ENCODE measurements at regions not wholly inside any gene's neighbourhood (a gene's known extent, or its start where the extent isn't known, plus 50 kb on each side); places are given as distances from the start of the nearest gene placed in this dataset.

- peaks cover 4% of the 10 kb centered on the region for H3K9me3 Mint-ChIP-seq
- H3K36me3 Mint-ChIP-seq: no peaks in the 10 kb centered on the region
- H3K4me3 Mint-ChIP-seq: no peak overlapping the region
- ATAC-seq: no peak
- H3K4me1 Mint-ChIP-seq: no peaks in the 10 kb centered on the region
- no peaks in the 10 kb centered on the region for H3K27me3 Mint-ChIP-seq
- no peak overlapping the region for H3K27ac Mint-ChIP-seq
Measured at GRCh38 chr20:24331939-24332338, 137.5 kb upstream of the SYNDIG1 start.

- Mint-ChIP-seq H3K27me3 (no peaks in the 10 kb centered on the region), H3K4me3 (no peak overlapping the region), H3K9me3 (no peaks in the 10 kb centered on the region), H3K4me1 (no peaks in the 10 kb centered on the region), H3K27ac (no peak overlapping the region), H3K36me3 (no peaks in the 10 kb centered on the region)
- no peak for ATAC-seq
Measured at GRCh38 chr20:24328901-24329300, 140.5 kb upstream of the SYNDIG1 start.

DNA sequence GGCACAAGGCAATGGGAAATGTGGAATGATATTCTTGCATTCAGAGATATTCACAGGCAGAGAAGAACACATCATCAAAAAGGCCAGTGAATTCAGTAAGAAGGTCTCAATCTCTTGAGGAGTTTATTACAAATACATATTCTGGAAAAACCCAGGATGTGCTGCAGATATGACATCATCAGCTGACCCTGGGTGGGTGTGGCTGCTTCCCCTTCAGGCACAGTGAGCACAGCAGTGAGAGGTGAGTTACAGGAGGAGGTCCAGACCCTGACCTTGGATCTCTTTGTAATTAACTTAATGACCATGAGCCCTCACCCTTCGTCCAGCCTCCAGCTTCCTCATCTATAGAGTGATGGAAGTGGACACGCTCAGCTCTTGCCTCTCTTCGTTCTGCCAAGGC, 147.5 kb upstream of the SYNDIG1 start:
- Mint-ChIP-seq H3K4me1 (no peaks in the 10 kb centered on the region), H3K27me3 (no peaks in the 10 kb centered on the region), H3K27ac (no peak overlapping the region), H3K36me3 (no peaks in the 10 kb centered on the region), H3K9me3 (no peaks in the 10 kb centered on the region), H3K4me3 (no peak overlapping the region)
- no peak for ATAC-seq

DNA sequence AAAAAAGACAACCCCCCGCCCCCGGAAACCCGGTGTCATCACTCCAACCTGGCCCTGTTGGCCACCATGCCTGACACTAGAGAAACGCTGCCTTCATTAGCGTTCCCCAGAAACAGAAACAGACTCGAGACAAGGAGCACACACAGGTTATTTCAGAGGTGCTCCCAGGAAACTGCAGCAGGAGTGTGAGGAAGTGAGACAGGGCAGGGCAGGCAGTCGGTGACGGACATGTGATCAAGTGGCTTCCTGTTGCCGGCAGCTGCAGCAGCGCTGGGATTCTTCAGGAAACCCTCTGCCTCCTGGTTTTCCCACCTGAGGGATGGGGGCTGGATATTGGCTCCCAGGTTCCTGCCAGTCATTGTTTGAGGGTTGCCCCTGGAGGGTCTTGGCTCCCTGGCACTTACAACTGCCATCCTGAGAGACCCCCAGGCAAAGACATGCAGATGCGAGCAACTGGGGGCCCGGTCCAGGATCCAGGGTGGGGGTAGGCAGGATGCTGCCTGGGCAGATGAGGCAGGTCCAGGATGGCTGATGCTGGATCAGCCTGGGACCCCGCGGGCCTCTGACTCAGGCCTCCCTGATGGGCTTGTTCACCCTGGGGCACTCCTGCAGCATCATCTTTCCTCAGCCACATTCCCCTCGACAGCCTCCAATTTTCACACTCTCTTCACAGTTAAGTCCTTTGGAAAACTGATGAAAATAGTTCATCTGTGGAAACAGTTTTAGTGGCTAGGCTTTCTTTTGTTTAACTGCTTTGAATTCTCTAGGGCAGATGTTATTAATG, 150.7 kb upstream of the SYNDIG1 start:
- H3K27me3 Mint-ChIP-seq: no peaks in the 10 kb centered on the region
- no peak for ATAC-seq
- no peaks in the 10 kb centered on the region for H3K4me1 Mint-ChIP-seq
- no peaks in the 10 kb centered on the region for H3K36me3 Mint-ChIP-seq
- H3K27ac Mint-ChIP-seq: no peak overlapping the region
- no peak overlapping the region for H3K4me3 Mint-ChIP-seq
- H3K9me3 Mint-ChIP-seq: no peaks in the 10 kb centered on the region

DNA sequence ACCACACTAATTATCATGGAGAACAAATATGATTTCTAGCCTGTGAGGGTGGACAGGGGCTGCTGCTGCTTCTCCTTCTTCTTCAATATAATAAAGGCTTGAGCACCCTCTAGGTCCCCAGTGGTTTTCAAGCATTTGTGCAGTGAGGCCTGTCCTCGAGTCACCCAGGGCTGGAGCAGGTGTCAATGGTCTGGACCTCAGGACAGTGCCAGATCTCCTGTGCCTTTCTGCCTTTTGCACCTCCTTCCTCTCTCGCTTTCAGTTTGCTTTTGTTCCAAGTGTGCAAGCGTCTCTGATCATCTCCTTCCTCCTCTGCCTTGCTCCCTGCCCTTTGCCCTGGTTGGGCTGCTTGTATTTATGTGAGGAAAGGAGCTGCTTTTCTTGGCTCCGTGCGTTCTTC, 152.2 kb upstream of the SYNDIG1 start:
- Mint-ChIP-seq H3K27ac (no peak overlapping the region), H3K4me3 (no peak overlapping the region), H3K27me3 (no peaks in the 10 kb centered on the region), H3K36me3 (no peaks in the 10 kb centered on the region), H3K9me3 (no peaks in the 10 kb centered on the region), H3K4me1 (no peaks in the 10 kb centered on the region)
- peak; percentile 32 for ATAC-seq

- no peak overlapping the region for H3K27ac Mint-ChIP-seq
- ATAC-seq: no peak
- H3K27me3 Mint-ChIP-seq: no peaks in the 10 kb centered on the region
- H3K36me3 Mint-ChIP-seq: no peaks in the 10 kb centered on the region
- no peaks in the 10 kb centered on the region for H3K4me1 Mint-ChIP-seq
- H3K4me3 Mint-ChIP-seq: no peak overlapping the region
- no peaks in the 10 kb centered on the region for H3K9me3 Mint-ChIP-seq
Measured at GRCh38 chr20:24316731-24317130, 152.7 kb upstream of the SYNDIG1 start.

DNA sequence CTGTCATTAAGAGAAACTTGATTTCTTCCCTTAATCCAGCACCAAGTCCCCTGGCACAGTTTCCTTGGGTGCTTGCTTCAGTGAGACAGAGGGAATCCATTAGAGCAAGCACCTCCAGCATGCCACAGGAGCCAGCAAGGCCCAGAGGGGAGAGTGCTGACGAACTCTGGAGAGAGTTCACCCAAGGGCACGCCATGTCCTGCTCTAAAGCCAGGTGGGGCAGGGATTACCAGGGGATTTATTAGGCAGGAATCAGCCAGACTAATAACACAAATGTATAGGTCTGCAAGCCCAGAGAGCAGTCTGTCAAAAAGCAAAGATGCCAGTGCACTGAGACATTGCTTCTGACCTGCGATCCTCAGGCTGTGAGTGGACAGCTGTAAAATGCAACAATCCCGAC, 155.4 kb upstream of the SYNDIG1 start:
- Mint-ChIP-seq H3K36me3 (no peaks in the 10 kb centered on the region), H3K27ac (no peak overlapping the region), H3K27me3 (no peaks in the 10 kb centered on the region), H3K4me1 (no peaks in the 10 kb centered on the region), H3K9me3 (no peaks in the 10 kb centered on the region), H3K4me3 (no peak overlapping the region)
- peak; percentile 17 for ATAC-seq

DNA sequence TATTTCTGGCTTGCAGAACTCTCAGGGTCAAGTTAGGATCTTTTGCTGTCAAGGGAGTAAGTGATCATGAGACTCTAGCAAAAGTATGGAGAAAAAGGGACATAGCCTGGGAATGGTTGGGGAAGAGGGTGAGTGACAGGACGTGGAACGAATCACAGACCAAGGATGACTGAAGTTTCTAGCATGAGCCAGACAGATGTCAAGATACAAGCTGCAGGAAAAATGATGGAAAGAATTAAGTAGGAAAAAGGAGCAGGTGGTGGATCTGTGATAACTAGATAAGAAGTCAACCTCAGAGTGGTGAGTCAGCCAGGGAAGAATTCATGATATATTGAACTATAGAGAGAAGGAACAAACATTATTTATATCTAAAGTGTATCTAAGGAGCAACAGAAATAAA, 159.8 kb upstream of the SYNDIG1 start:
- Mint-ChIP-seq H3K9me3 (no peaks in the 10 kb centered on the region), H3K36me3 (no peaks in the 10 kb centered on the region), H3K27me3 (no peaks in the 10 kb centered on the region), H3K27ac (no peak overlapping the region), H3K4me1 (no peaks in the 10 kb centered on the region), H3K4me3 (no peak overlapping the region)
- ATAC-seq: no peak

DNA sequence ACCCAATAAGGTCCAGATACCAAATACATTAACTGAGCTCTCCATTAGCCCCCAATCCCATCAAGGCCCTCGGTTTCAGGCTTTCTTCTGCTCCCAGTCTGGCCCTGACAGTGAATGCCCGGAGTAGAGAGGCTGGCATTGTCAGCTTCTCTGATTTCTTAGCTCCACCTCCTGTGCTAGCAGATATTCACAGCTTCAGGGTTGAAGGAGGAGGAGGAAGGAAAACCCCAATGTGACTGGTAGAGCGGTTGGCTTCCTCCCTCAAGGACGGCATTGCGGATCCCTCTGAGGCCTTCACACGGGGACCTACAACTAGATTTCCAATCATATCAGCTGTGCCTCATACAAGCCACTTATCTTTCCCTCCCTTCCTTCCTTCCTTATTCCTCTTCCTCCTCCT, 164.1 kb upstream of the SYNDIG1 start:
- Mint-ChIP-seq H3K9me3 (no peaks in the 10 kb centered on the region), H3K4me3 (no peak overlapping the region), H3K4me1 (no peaks in the 10 kb centered on the region), H3K27ac (no peak overlapping the region), H3K27me3 (no peaks in the 10 kb centered on the region), H3K36me3 (no peaks in the 10 kb centered on the region)
- no peak for ATAC-seq

DNA sequence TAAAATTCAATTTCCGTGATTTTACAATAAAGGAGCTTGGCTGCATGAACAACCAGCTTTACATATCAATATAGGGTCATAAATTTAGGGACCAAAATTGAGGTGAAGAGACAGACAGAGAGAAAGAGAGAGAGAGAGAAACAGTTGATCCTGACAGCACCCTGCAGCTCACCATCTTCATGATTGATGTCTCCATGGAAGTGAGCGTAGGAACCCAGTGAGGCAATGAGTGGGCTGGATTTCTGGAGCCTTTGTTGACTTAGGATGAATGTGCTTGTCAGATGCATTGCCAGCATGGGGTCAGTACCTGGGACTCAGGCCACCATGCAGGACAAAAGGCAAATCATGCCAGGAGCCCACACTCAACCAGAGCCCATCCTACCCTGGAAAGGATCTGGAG, 165.1 kb upstream of the SYNDIG1 start:
- Mint-ChIP-seq H3K27ac (no peak overlapping the region), H3K4me3 (no peak overlapping the region), H3K36me3 (no peaks in the 10 kb centered on the region), H3K9me3 (no peaks in the 10 kb centered on the region), H3K4me1 (no peaks in the 10 kb centered on the region), H3K27me3 (no peaks in the 10 kb centered on the region)
- ATAC-seq: no peak

DNA sequence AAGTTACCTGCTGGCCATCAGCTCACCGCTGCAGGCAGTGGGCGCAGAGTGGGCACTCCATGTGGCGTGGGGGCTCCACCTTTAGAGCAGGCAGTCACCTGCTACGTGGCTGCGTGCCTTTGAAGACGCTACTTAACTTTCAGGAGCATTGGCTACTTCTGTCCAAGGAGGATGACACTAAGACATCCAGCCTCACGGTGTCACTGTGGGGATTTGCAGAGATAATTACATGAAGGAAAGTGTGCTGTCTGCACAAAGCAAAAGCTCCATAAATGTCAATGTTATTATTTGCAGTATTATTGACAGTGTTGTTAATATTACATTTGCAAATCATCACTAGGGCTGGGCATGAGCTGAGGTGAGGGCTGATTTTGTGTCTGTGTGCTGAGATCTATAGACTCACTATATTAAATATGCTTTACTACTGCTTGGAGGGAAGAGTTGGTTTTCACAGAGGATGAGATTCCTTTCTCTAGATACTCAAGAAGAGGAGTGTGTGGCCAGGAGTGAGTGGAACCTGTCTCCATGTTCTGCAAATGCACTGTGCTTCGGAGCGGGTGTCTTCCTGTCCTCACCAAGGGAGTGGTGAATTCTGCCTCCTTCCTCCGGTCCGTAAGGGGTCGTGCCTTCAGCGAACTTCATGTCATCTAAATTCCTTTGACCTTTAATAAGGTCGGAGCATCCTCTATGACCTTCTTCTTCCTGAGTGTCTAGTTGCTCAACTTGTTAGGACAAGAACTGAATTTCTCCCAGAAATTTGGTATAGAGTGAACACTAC, 165.8 kb upstream of the SYNDIG1 start:
- no peaks in the 10 kb centered on the region for H3K9me3 Mint-ChIP-seq
- no peak overlapping the region for H3K27ac Mint-ChIP-seq
- H3K36me3 Mint-ChIP-seq: no peaks in the 10 kb centered on the region
- H3K27me3 Mint-ChIP-seq: no peaks in the 10 kb centered on the region
- no peak for ATAC-seq
- no peak overlapping the region for H3K4me3 Mint-ChIP-seq
- no peaks in the 10 kb centered on the region for H3K4me1 Mint-ChIP-seq

GRCh38 chr20:24297993-24298392, 171.4 kb upstream of the SYNDIG1 start:
- Mint-ChIP-seq H3K4me3 (no peak overlapping the region), H3K27ac (no peak overlapping the region), H3K4me1 (no peaks in the 10 kb centered on the region), H3K27me3 (no peaks in the 10 kb centered on the region), H3K9me3 (no peaks in the 10 kb centered on the region), H3K36me3 (no peaks in the 10 kb centered on the region)
- no peak for ATAC-seq

- no peak overlapping the region for H3K27ac Mint-ChIP-seq
- no peak for ATAC-seq
- H3K9me3 Mint-ChIP-seq: no peaks in the 10 kb centered on the region
- no peaks in the 10 kb centered on the region for H3K4me1 Mint-ChIP-seq
- no peaks in the 10 kb centered on the region for H3K27me3 Mint-ChIP-seq
- no peaks in the 10 kb centered on the region for H3K36me3 Mint-ChIP-seq
- no peak overlapping the region for H3K4me3 Mint-ChIP-seq
Measured at GRCh38 chr20:24296477-24297261, 172.8 kb upstream of the SYNDIG1 start.

DNA sequence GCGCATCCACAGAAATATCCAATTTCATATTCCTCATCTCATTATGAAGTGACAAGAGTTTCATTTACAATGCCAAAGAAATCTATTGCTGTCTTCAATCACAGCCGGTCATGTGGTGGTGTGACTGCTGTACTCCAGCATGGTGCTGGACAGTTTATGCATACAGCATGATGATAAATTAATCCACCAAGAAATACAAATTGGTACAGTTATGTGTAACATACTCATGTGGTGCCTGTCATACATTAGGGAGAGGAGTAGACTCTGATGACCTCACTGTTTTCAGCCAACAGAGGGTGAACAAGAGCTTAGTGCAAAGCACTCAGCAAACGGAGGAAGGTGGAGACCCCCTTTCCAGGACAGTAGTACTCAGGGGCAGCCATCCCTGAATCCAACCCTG, 178.4 kb upstream of the SYNDIG1 start:
- Mint-ChIP-seq H3K27me3 (no peaks in the 10 kb centered on the region), H3K4me1 (peaks cover 12% of the 10 kb centered on the region), H3K9me3 (peaks cover 6% of the 10 kb centered on the region), H3K4me3 (no peak overlapping the region), H3K36me3 (no peaks in the 10 kb centered on the region), H3K27ac (no peak overlapping the region)
- ATAC-seq: no peak

DNA sequence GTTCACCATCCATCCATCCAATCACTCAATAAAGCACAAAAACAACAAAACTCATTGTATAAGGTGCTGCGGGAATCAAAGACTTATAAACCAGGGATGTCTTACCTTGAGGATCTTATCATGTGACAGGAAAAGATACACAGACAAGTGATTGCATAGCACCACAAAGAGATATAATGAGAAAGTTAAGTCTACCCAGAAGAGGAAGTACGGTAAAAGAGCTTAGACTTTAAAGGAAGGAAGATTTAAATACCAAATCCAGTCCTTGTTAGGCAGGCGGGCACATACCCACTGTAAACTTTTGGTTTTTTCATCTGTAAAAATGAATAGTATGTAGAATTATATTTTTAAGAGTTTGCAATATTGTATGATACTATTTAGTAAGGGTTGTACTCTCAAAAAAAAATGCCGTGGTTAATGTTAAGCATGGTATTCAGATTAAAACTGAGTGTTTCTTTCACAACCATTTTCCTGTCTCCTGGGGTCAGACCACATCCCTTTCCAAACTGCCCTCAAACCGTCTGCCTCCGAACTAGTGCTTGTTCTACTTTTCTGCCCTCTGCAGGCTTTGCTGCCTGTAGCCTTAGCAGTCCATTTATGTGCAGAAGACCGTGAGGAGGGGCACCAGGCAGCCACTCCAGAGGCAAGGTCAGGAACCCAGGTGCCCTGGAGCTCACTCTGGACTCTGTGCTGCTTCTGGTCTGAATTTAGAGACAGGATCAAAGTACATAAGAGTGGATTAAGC, 179.5 kb upstream of the SYNDIG1 start:
- Mint-ChIP-seq H3K27ac (no peak overlapping the region), H3K4me3 (no peak overlapping the region), H3K27me3 (no peaks in the 10 kb centered on the region), H3K4me1 (peaks cover 12% of the 10 kb centered on the region), H3K36me3 (no peaks in the 10 kb centered on the region), H3K9me3 (peaks cover 6% of the 10 kb centered on the region)
- ATAC-seq: peak; percentile 41
